ENCODE measurements at regions not wholly inside any gene's neighbourhood (a gene's known extent, or its start where the extent isn't known, plus 50 kb on each side); places are given as distances from the start of the nearest gene placed in this dataset.

GRCh38 chr9:2387166-2387565, 234.4 kb upstream of the VLDLR start:
- no peaks in the 10 kb centered on the region for H3K4me1 ChIP-seq (replicated peaks in 1 of 2; ENCODE audit: control insufficient read depth in 2 of 2, insufficient read depth in 2 of 2, low read length in 2 of 2)
- no peak overlapping the region for H3K27ac ChIP-seq (ENCODE audit: extremely low read depth, low read depth, low read length)
- H4K20me1 ChIP-seq (replicated peaks; ENCODE audit: control insufficient read depth, insufficient read depth, low read length): no peaks in the 10 kb centered on the region
- BruUV-seq (replicated peaks): no TSS peak
- no peaks in the 10 kb centered on the region for H3K27me3 ChIP-seq (ENCODE audit: control insufficient read depth in 2 of 2, insufficient read depth in 2 of 2, low read length in 2 of 2)
- no peaks in the 10 kb centered on the region for H3K9me3 ChIP-seq (replicated peaks; ENCODE audit: control insufficient read depth, insufficient read depth, low read depth, low read length)
- FAIRE-seq (no peak), ATAC-seq (no peak), DNase-seq (ENCODE audit: extremely low read depth in 1 of 4, low spot score in 3 of 4) (no peak)
- intact Hi-C loops (cut with micrococcal nuclease) (no loop called here), in situ Hi-C loops (cut with MboI) (no loop called here)
- H3K9ac ChIP-seq (ENCODE audit: insufficient read depth in 1 of 2, low read depth in 2 of 2, low read length in 2 of 2): no peak overlapping the region
- WGBS (ENCODE audit: insufficient coverage, low coverage, missing lambda C conversion rate): 0% methylated on average over 4 of the region's 4 CpGs
- no peak overlapping the region for H3K4me3 ChIP-seq
- H3K36me3 ChIP-seq (ENCODE audit: control insufficient read depth, insufficient read depth, low read length): no peaks in the 10 kb centered on the region
- TF ChIP-seq OTX1 (CRISPR knock-in tag; IDR thresholded peaks at IDR 0.05) (no peak), MEIS2 (IDR thresholded peaks at IDR 0.05; ENCODE audit: partially characterized antibody) (no peak), TAF7 (tag; IDR thresholded peaks at IDR 0.05) (no peak)
- no peaks in the 10 kb centered on the region for H3K79me2 ChIP-seq (ENCODE audit: control insufficient read depth, insufficient read depth, low read length)
- H3K4me2 ChIP-seq (ENCODE audit: insufficient read depth, low read length): no peak overlapping the region
- no peaks in the 10 kb centered on the region for H3K9me1 ChIP-seq (ENCODE audit: control insufficient read depth, insufficient read depth, low read length)
- no peak overlapping the region for H2AFZ ChIP-seq (ENCODE audit: low read depth, low read length)
- ChIA-PET CTCF (ENCODE audit: low intra/inter-chr PET ratio) (no interaction called here), POLR2A (no interaction called here)

- Histone ChIP-seq H3K36me3 (ENCODE audit: control insufficient read depth, insufficient read depth, low read length) (no peaks in the 10 kb centered on the region), H3K9me3 (replicated peaks; ENCODE audit: control insufficient read depth, insufficient read depth, low read depth, low read length) (no peaks in the 10 kb centered on the region), H3K27me3 (ENCODE audit: control insufficient read depth in 2 of 2, insufficient read depth in 2 of 2, low read length in 2 of 2) (no peaks in the 10 kb centered on the region), H3K79me2 (ENCODE audit: control insufficient read depth, insufficient read depth, low read length) (no peaks in the 10 kb centered on the region), H3K4me2 (ENCODE audit: insufficient read depth, low read length) (no peak overlapping the region), H3K4me3 (no peak overlapping the region), H3K9me1 (ENCODE audit: control insufficient read depth, insufficient read depth, low read length) (no peaks in the 10 kb centered on the region), H2AFZ (ENCODE audit: low read depth, low read length) (no peak overlapping the region), H3K27ac (ENCODE audit: extremely low read depth, low read depth, low read length) (no peak overlapping the region), H3K9ac (ENCODE audit: insufficient read depth in 1 of 2, low read depth in 2 of 2, low read length in 2 of 2) (no peak overlapping the region), H3K4me1 (replicated peaks in 1 of 2; ENCODE audit: control insufficient read depth in 2 of 2, insufficient read depth in 2 of 2, low read length in 2 of 2) (no peaks in the 10 kb centered on the region), H4K20me1 (replicated peaks; ENCODE audit: control insufficient read depth, insufficient read depth, low read length) (no peaks in the 10 kb centered on the region)
- BruUV-seq (replicated peaks): no TSS peak
- DNase-seq (ENCODE audit: extremely low read depth in 1 of 4, low spot score in 3 of 4) (no peak), FAIRE-seq (no peak), ATAC-seq (no peak)
- no peak for TF ChIP-seq ZNF766 (CRISPR knock-in tag; conservative IDR thresholded peaks at IDR 0.05)
- TF ChIP-seq NEUROD1 (IDR thresholded peaks at IDR 0.05; ENCODE audit: borderline replicate concordance, low read depth, low read length, partially characterized antibody): no peak
- no peak for TF ChIP-seq ATF4 (CRISPR knock-in tag; IDR thresholded peaks at IDR 0.05)
- TF ChIP-seq NFIX (CRISPR knock-in tag; IDR thresholded peaks at IDR 0.05; ENCODE audit: low read depth): no peak
- TF ChIP-seq TEAD1 (CRISPR knock-in tag; IDR thresholded peaks at IDR 0.05): no peak
- TF ChIP-seq FOXA3 (CRISPR knock-in tag; conservative IDR thresholded peaks at IDR 0.05 in 1 of 2, IDR thresholded peaks at IDR 0.05 in 1 of 2): no peak
- no peak for TF ChIP-seq BRF1 (IDR thresholded peaks at IDR 0.05; ENCODE audit: borderline replicate concordance, extremely low read depth, insufficient read length)
- no peak for TF ChIP-seq BRD4 (IDR thresholded peaks at IDR 0.05)
- no peak for TF ChIP-seq MCM7 (IDR thresholded peaks at IDR 0.05)
- no peak for TF ChIP-seq MAFG (tag; conservative IDR thresholded peaks at IDR 0.05)
- TF ChIP-seq SMAD1 (IDR thresholded peaks at IDR 0.05; ENCODE audit: low read depth, low read length, partially characterized antibody): no peak
- TF ChIP-seq SOX6 (IDR thresholded peaks at IDR 0.05): no peak
- no peak for TF ChIP-seq ZC3H8 (IDR thresholded peaks at IDR 0.05)
- no peak for TF ChIP-seq RFX1 (IDR thresholded peaks at IDR 0.05)
- in situ Hi-C loops (cut with MboI): no loop called here
- ChIA-PET CTCF (ENCODE audit: low intra/inter-chr PET ratio) (no interaction called here), POLR2A (no interaction called here)
- intact Hi-C loops (cut with micrococcal nuclease): no loop called here
Measured at GRCh38 chr9:2389404-2389803, 232.2 kb upstream of the VLDLR start.
